Fibroblast of villous mesenchyme (primary cell): ENCODE measurements at regions not wholly inside any gene's neighbourhood (a gene's known extent, or its start where the extent isn't known, plus 50 kb on each side); places are given as distances from the start of the nearest gene placed in this dataset.

Experiments used
- DNase-seq: peaks from one replicate; pipeline ENCODE4 v3.0.0-alpha.2; 2010; ENCODE audit warnings: low read depth
- H3K4me3 ChIP-seq: 2 replicates; pipeline ENCODE4 v1.5.1; 2011; ENCODE audit warnings: low read depth, mild to moderate bottlenecking, low read length
- TF ChIP-seq, protein P1 (sequence below): IDR thresholded peaks from 2 replicates; pipeline ENCODE4 v1.5.1; 2012; ENCODE audit warnings: low read depth, mild to moderate bottlenecking, low read length; ENCODE audit not compliant: insufficient read depth

DNA sequence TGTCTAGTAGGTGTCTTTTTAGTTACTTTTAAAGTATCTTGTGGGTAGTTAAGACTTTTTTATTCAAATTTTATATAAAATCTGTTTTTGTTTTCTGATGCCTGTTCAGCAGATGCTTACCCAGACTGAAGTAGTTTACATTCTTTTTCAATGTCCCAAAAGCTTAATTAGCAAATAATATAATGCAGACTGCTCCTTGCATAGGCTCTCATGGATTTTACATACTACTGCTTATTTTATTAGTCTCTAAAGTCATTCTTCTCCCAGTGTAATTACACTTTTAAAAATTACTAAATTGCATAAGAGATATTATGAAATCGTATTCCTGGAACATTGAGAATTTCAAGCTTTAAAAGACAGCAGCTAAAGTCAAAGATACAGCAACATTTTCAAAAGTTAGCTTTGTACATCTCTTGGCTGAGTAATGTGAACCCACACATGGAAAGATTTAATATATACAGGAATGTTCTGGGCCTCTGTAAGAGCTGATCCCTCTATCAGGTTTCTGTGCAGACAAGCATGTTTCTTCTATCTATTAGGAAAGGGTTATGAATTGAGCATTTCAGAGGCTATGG, 148.4 kb upstream of the SPRY1 start:
- DNase-seq, result peak; percentile 76
- TF ChIP-seq, protein P1, sequence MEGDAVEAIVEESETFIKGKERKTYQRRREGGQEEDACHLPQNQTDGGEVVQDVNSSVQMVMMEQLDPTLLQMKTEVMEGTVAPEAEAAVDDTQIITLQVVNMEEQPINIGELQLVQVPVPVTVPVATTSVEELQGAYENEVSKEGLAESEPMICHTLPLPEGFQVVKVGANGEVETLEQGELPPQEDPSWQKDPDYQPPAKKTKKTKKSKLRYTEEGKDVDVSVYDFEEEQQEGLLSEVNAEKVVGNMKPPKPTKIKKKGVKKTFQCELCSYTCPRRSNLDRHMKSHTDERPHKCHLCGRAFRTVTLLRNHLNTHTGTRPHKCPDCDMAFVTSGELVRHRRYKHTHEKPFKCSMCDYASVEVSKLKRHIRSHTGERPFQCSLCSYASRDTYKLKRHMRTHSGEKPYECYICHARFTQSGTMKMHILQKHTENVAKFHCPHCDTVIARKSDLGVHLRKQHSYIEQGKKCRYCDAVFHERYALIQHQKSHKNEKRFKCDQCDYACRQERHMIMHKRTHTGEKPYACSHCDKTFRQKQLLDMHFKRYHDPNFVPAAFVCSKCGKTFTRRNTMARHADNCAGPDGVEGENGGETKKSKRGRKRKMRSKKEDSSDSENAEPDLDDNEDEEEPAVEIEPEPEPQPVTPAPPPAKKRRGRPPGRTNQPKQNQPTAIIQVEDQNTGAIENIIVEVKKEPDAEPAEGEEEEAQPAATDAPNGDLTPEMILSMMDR, result no peak

DNA sequence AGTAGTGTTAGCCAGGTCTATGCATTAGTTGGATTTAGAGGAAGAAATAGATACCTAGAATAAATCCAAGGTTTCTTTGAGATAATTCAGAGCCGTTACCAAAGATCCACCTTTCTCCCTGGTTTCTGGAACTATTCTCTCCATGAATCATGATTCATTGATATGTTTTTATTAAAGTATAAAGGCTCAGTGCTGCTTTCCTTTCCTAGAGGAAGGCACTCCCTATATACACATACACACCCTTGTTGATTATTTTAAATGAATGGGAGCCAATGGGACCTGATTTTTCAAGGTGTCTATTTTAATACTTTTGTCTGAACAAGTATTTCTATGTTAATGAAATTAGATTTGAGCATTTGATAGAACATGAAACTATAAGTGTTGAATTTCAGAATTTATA, 146.8 kb upstream of the SPRY1 start:
- H3K4me3 ChIP-seq, result no peak overlapping the region
- DNase-seq, result no peak
- TF ChIP-seq, protein P1, result no peak

More for the DNA sequence above, 148.4 kb upstream of the SPRY1 start:
- H3K4me3 ChIP-seq, result no peak overlapping the region

DNA sequence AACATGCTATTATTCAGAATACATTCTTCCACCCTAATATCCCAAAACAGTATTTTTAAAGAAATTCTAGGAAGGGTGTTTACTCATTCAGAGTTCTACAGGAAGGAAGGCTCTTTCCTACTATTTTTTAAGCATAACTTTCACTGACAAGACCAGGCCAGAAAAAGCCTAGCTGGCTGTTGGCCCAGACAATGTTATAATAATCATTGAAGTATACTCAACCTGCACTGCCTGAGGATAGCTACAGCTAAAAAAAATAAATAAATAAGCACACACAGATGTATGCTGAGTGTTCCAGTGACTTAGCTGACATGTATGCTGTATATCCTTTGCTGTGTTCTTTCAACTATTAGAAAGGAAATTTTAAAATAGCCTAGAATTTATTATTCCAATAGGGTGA, 145.8 kb upstream of the SPRY1 start:
- peak; percentile 53 for DNase-seq

DNA sequence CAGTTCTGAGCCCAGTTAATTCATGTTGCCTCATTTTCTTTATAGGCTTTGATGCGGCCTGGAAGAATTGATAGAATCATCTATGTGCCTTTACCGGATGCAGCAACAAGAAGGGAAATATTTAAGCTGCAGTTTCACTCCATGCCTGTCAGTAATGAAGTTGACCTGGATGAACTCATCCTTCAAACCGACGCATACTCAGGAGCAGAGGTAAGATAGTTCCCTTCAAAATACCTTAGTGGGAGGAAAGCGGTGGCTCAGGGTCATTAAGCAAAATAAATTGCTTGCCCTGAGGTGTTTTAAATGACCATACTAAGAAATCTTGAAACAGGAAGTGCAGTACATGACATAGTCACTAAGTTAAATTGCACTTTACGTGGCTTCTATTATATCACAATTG, 140.6 kb upstream of the SPRY1 start:
- no peak for DNase-seq
- TF ChIP-seq, protein P1, result no peak
- H3K4me3 ChIP-seq, result no peak overlapping the region

More for the DNA sequence above, 145.8 kb upstream of the SPRY1 start:
- TF ChIP-seq, protein P1, result no peak
- H3K4me3 ChIP-seq, result no peak overlapping the region

DNA sequence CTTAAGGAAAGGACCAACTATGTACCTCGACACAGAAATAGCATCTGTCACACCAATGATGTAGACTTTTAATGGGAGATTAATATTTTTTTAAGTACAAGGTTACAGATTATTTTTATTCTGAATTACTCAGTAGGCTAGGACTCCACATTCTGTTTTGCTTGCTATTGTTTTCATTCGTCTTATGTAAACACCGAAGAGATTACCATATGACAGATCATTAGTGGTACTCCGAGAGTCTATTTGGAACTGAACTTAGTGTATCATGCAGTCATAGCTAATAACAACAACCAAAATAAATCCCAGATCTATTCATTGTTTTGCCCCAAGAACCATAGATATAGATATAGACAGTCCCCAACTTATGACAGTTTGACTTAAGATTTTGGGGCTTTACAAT, 139.7 kb upstream of the SPRY1 start:
- no peak for DNase-seq
- no peak overlapping the region for H3K4me3 ChIP-seq
- TF ChIP-seq, protein P1, result no peak

DNA sequence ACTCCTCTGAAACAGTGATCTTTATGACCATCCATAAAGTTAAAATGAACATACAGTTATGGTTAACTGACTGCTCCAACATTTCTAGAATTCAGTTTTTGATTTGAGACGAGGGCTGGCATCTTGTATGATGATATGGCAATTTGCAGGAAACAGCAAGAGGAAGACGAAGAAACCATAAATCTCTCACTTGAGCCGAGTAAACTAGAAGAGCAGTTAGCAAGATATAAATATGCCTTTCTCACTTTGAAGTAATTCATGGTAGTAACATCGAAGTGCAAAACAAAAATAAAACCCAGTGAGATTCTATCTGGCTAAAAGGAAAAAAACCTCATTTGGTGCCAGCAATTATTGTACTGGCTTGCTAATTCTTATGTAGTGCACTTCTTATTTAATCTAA, 139.0 kb upstream of the SPRY1 start:
- DNase-seq, result no peak
- TF ChIP-seq, protein P1, result no peak
- H3K4me3 ChIP-seq, result no peak overlapping the region
